ENCODE measurements at regions not wholly inside any gene's neighbourhood (a gene's known extent, or its start where the extent isn't known, plus 50 kb on each side); places are given as distances from the start of the nearest gene placed in this dataset.

GRCh38 chr10:120300513-120300912, 156.5 kb upstream of the PLPP4 start:
- Histone ChIP-seq H3K36me3 (ENCODE audit: control insufficient read depth, insufficient read depth, low read length) (no peaks in the 10 kb centered on the region), H3K4me1 (ENCODE audit: control insufficient read depth, insufficient read depth, low read length) (no peaks in the 10 kb centered on the region), H3K4me3 (ENCODE audit: low read depth in 2 of 2, low read length in 2 of 2) (no peak overlapping the region), H3K9me3 (ENCODE audit: control insufficient read depth, insufficient read depth, low read depth, low read length) (no peaks in the 10 kb centered on the region), H3K27me3 (ENCODE audit: control insufficient read depth, insufficient read depth, low read length) (peaks cover 2% of the 10 kb centered on the region), H3K27ac (ENCODE audit: low read length) (no peak overlapping the region)
- ATAC-seq (no peak), DNase-seq (ENCODE audit: low read depth, low spot score) (no peak)
- in situ Hi-C loops (cut with HindIII; ENCODE audit: low pct_unique_long_range_greater_than_20kb, low sequenced_read_pairs) (no loop called here), intact Hi-C loops (cut with micrococcal nuclease; ENCODE audit: unreplicated experiment) (no loop called here)
- no TSS peak for BruUV-seq (replicated peaks)
- CTCF ChIA-PET = no interaction called here
- TF ChIP-seq POLR2AphosphoS5 (IDR thresholded peaks at IDR 0.05; ENCODE audit: low read depth, low read length) (no peak), TCF7L2 (IDR thresholded peaks at IDR 0.05; ENCODE audit: low read depth, low read length) (no peak), REST (IDR thresholded peaks at IDR 0.05; ENCODE audit: insufficient read depth in 1 of 2, low read depth in 2 of 2, low read length in 1 of 2) (no peak), SIN3A (IDR thresholded peaks at IDR 0.05; ENCODE audit: borderline replicate concordance, insufficient read depth, low read depth, low read length) (no peak), CTCF (IDR thresholded peaks at IDR 0.05) (no peak)
- POLR2A ChIA-PET = no interaction called here

GRCh38 chr10:120308589-120308988, 148.4 kb upstream of the PLPP4 start:
- H3K4me3 ChIP-seq (ENCODE audit: low read depth in 2 of 2, low read length in 2 of 2) = no peak overlapping the region
- ChIA-PET CTCF (no interaction called here), POLR2A (no interaction called here)
- no TSS peak for BruUV-seq (replicated peaks)
- H3K9me3 ChIP-seq (ENCODE audit: control insufficient read depth, insufficient read depth, low read depth, low read length) = no peaks in the 10 kb centered on the region
- in situ Hi-C loops (cut with HindIII; ENCODE audit: low pct_unique_long_range_greater_than_20kb, low sequenced_read_pairs) = no loop called here
- H3K27ac ChIP-seq (ENCODE audit: low read length) = no peak overlapping the region
- H3K36me3 ChIP-seq (ENCODE audit: control insufficient read depth, insufficient read depth, low read length) = no peaks in the 10 kb centered on the region
- no peak for TF ChIP-seq TCF7L2 (IDR thresholded peaks at IDR 0.05; ENCODE audit: low read depth, low read length)
- TF ChIP-seq CTCF (IDR thresholded peaks at IDR 0.05) = no peak
- TF ChIP-seq SIN3A (IDR thresholded peaks at IDR 0.05; ENCODE audit: borderline replicate concordance, insufficient read depth, low read depth, low read length) = no peak
- no peak for TF ChIP-seq REST (IDR thresholded peaks at IDR 0.05; ENCODE audit: insufficient read depth in 1 of 2, low read depth in 2 of 2, low read length in 1 of 2)
- no peak for TF ChIP-seq POLR2AphosphoS5 (IDR thresholded peaks at IDR 0.05; ENCODE audit: low read depth, low read length)
- ATAC-seq (no peak), DNase-seq (ENCODE audit: low read depth, low spot score) (no peak)
- no peaks in the 10 kb centered on the region for H3K4me1 ChIP-seq (ENCODE audit: control insufficient read depth, insufficient read depth, low read length)
- H3K27me3 ChIP-seq (ENCODE audit: control insufficient read depth, insufficient read depth, low read length) = no peaks in the 10 kb centered on the region; the same call in 1 of the 2 replicates
- intact Hi-C loops (cut with micrococcal nuclease; ENCODE audit: unreplicated experiment) = no loop called here
